ENCODE measurements at regions not wholly inside any gene's neighbourhood (a gene's known extent, or its start where the extent isn't known, plus 50 kb on each side); places are given as distances from the start of the nearest gene placed in this dataset.

- no peak for DNase-seq (ENCODE audit: low read depth)
Observed at GRCh38 chr10:31644931-31645633, 283.5 kb downstream of the ARHGAP12 start.

GRCh38 chr10:31642281-31642680, 286.4 kb downstream of the ARHGAP12 start:
- DNase-seq (ENCODE audit: low read depth) = no peak

DNA sequence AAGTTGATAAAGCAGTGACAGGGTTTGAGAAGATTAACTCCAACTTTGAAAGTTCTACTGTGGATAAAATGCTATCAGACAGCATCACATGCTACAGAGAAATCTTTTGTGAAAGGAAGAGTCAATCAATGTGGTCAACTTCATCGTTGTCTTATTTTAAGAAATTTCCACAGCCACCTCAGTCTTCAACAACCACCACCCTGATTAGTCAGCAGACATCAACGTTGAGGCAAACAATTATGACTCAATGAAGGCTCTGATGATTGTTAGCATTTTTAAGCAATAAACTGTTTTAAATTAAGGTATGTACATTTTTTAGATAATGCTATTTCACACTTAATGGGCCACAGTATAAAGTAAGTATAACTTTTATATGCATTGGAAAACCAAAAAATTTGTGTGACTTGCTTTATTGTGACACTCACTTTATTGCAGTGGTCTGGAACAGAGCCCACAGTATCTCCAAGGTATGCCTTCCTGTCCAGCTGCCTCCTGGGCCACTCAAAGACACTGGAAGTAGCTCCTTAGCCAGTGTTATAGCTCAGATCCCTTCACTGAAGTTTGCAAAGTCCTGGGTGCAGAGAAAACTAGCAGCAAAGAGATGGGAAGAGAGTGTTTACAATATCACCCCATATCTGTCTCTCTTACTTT, 293.1 kb downstream of the ARHGAP12 start:
- DNase-seq (ENCODE audit: low read depth) = no peak

DNA sequence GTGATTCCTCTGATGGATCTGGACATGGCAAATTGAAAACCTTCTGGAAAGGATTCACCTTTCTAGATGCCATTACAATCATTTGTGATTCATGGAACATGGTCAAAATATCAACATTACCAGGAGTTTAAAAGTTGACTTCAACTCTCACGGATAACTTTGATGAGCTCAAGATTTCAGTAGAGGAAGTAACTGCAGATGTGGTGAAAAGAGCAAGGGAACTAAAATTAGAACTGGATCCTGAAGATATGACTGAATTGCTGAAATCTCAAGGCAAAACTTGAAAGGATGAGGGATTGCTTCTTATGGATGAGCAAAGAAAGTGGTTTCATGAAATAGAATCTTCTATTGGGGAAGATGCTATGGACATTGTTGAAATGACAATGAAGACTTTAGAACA, 293.6 kb downstream of the ARHGAP12 start:
- no peak for DNase-seq (ENCODE audit: low read depth)

- no peak for DNase-seq (ENCODE audit: low read depth)
Observed at GRCh38 chr10:31630861-31631567, 297.6 kb downstream of the ARHGAP12 start.

- DNase-seq (ENCODE audit: low read depth) = no peak
Observed at GRCh38 chr10:31625566-31625965, 303.1 kb downstream of the ARHGAP12 start.

DNA sequence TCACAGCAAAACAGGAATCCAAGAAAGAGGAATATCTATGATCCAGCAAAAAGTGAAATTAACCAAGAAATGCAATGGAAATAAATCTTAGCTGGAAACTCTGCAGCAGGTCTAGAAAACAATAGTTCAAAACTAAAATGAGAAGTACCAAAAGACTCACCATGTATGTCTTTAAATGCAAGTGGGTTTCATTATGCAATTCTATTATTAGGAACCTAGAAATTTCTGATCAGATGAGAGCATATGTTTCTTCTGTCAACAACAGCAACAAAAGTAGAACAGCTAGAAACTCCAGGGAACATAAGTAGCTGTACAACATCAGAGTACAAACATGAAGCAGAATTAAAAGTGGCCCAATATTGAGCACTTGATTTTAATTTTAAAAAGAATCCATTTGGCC, 304.0 kb downstream of the ARHGAP12 start:
- no peak for DNase-seq (ENCODE audit: low read depth)

DNA sequence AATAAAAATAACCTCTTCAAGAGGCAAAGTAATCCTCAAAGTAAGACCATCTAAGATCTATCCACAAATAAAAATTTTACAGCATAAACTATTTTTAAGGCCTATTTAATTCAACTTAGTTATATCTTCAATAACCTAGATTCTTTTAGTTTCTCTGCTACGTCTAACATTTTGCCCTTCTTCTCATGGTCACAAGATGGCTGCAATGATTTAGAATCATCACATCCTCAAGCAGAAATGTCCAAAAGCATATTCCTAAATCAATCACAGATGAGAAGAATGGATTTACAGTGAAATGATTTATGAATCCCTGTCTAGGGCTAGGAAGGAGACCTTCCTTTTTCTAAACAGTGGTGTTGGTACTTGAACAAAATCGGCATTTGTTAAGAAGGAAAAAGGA, 304.7 kb downstream of the ARHGAP12 start:
- no peak for DNase-seq (ENCODE audit: low read depth)

- no peak for DNase-seq (ENCODE audit: low read depth)
Observed at GRCh38 chr10:31623466-31623865, 304.4 kb downstream of the ZEB1 start.

DNA sequence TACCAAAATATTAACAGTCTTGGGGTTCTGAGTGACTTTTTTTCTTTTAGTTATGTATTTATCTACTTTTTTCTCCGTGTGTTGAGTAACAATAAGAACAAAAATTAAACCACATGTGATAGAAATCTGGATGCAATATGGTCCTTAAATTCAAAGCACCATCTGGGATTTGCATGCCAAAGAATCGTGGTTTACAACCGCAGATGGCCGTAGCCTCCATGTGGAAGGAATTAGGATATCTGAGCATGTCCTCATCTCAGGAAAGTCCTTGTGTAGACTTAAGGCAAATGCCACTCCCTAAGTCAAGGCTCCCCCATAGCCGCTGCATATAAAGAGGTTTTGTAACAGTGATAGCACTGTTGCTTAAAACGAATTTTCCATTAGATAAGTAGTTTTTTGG, 304.0 kb downstream of the ZEB1 start:
- DNase-seq (ENCODE audit: low read depth) = no peak

GRCh38 chr10:31621733-31622132, 302.7 kb downstream of the ZEB1 start:
- no peak for DNase-seq (ENCODE audit: low read depth)

GRCh38 chr10:31620226-31621151, 301.5 kb downstream of the ZEB1 start:
- no peak for DNase-seq (ENCODE audit: low read depth)

DNA sequence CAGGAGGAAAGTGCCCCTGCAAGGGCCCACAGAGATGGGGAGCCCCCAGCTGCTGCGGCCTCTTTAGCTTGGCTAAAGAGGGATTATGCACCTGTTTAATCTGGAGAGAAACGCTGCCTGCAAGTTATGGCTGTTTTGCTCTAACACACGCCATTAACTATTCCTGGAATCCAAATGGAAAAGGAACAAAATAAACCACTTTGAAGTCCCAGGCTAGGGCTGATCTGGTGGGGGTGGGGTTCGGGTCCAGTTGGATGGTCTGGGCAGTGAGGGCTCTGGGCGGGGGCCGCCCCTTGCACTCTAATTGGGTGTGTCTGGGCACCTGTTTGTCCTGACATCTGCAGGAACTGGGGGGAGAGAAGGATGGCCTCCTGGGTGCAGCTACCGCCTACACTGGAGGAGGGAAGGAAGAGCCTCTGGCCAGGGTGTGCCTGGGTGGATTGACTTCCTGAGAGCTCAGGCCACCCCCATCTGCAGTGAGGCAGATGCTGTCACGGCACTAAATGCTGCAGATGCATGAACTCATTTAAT, 300.6 kb downstream of the ZEB1 start:
- no peak for DNase-seq (ENCODE audit: low read depth)

- DNase-seq (ENCODE audit: low read depth) = no peak
Observed at GRCh38 chr10:31618541-31619291, 299.7 kb downstream of the ZEB1 start.

- no peak for DNase-seq (ENCODE audit: low read depth)
Observed at GRCh38 chr10:31617757-31618156, 298.7 kb downstream of the ZEB1 start.

GRCh38 chr10:31617133-31617532, 298.1 kb downstream of the ZEB1 start:
- DNase-seq (ENCODE audit: low read depth) = no peak

DNA sequence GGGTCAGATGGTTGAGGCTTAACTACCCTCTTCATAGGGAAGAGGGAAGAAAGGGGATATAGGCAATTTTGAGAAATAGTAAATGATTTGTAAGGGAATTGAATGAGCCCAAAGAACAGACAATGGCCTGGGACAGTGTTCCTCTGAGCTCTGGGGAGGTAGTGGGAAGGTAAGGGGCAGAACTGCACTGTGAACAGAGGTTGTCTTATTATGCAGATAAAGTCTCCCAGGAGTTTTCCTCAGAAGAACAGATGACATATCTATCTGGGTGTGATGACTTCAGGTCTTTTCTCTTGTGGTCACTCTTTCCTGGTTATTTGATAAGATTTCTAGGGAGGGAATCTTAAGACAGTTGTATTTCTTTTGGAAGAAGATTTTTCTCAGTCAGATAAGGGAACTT, 296.1 kb downstream of the ZEB1 start:
- no peak for DNase-seq (ENCODE audit: low read depth)

DNA sequence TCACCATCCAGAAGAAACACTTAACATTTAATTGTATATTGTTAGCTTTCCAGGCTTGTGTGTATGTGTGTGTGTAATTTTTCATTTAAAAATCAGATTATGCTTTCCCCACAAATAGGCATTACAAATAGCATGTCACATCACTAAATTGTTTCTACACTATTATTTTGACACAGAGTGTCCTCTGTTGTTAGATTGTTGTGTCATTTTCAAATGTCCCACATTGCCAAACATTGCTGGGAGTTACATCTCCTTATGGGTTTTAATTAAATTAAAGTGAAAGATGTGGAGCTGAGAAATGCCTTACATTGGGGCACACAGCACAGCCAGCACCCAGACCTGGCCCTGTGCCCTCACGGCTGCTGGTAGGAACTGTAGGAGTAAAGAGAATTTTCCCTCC, 295.6 kb downstream of the ZEB1 start:
- no peak for DNase-seq (ENCODE audit: low read depth)

DNA sequence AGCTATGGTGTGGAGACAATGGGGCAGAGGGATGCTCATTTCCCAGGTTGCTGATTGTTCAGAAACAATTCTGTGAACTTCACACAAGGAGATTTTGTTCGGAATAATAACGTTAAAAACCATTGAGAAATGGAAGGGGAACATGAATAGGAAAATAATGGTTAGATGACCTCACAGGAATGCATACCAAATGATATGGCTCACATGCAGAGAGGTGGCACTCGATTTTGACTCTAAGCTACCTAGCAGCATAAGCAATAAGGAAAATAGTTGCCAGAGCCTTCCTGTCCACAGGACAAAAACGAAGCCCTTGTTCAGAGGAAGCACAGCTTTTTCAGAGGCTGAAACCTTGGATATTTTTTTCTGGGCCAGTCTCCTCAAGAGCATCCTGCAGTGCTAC, 293.1 kb downstream of the ZEB1 start:
- no peak for DNase-seq (ENCODE audit: low read depth)

GRCh38 chr10:31611161-31611560, 292.1 kb downstream of the ZEB1 start:
- DNase-seq (ENCODE audit: low read depth) = no peak

GRCh38 chr10:31607481-31607880, 288.5 kb downstream of the ZEB1 start:
- no peak for DNase-seq (ENCODE audit: low read depth)

Data from activated T-cell treated with anti-CD3 and anti-CD28 coated beads for 1 hour (primary cell).